KMS-11 (cell line): ENCODE measurements at regions not wholly inside any gene's neighbourhood (a gene's known extent, or its start where the extent isn't known, plus 50 kb on each side); places are given as distances from the start of the nearest gene placed in this dataset.
"Not testable (repeated sequence)": the region's sequence is repeated elsewhere in the genome, so short reads cannot be mapped to it uniquely, and the experiment has no call there.

Experiments used
- H2AFZ ChIP-seq: fragments of 200-600 bp; sonication (generic); 2 replicates; pipeline ENCODE4 v1.6.1; 2016; ENCODE audit warnings: antibody characterized with exemption, mixed run types, low read depth
- H3K27ac ChIP-seq: fragments of 200-600 bp; sonication (generic); 2 replicates; pipeline ENCODE4 v1.6.1; 2016; ENCODE audit warnings: mild to moderate bottlenecking, mixed run types
- H3K27me3 ChIP-seq: fragments of 200-600 bp; sonication (generic); 2 replicates; pipeline ENCODE4 v1.6.1; 2017; ENCODE audit warnings: mild to moderate bottlenecking, low read depth, mixed run types, moderate library complexity; ENCODE audit not compliant: insufficient read depth
- H3K36me3 ChIP-seq: fragments of 200-600 bp; sonication (generic); 2 replicates; pipeline ENCODE4 v1.6.1; 2017; ENCODE audit warnings: mild to moderate bottlenecking, mixed run types; ENCODE audit not compliant: insufficient read depth
- H3K4me1 ChIP-seq: fragments of 200-600 bp; sonication (generic); 2 replicates; pipeline ENCODE4 v1.6.1; 2016; ENCODE audit warnings: mild to moderate bottlenecking, low read depth, mixed run types; ENCODE audit not compliant: poor library complexity, severe bottlenecking
- H3K4me2 ChIP-seq: fragments of 200-600 bp; sonication (generic); 2 replicates; pipeline ENCODE4 v1.7.0; 2016; ENCODE audit warnings: mild to moderate bottlenecking, mixed run types
- H3K4me3 ChIP-seq: fragments of 200-600 bp; sonication (generic); IDR thresholded peaks from 2 replicates; pipeline ENCODE4 v1.6.1; 2017; ENCODE audit warnings: low read depth, low read length, mixed read lengths; ENCODE audit not compliant: insufficient read depth
- H3K79me2 ChIP-seq: fragments of 200-600 bp; sonication (generic); 2 replicates; pipeline ENCODE4 v1.6.1; 2016; ENCODE audit warnings: low read depth, mixed run types; ENCODE audit not compliant: insufficient read depth
- H3K9ac ChIP-seq: fragments of 200-600 bp; sonication (generic); 2 replicates; pipeline ENCODE4 v1.6.1; 2016; ENCODE audit warnings: mild to moderate bottlenecking, mixed run types
- H4K20me1 ChIP-seq: fragments of 200-600 bp; sonication (generic); 2 replicates; pipeline ENCODE4 v1.6.1; 2016; ENCODE audit warnings: mild to moderate bottlenecking, mixed run types; ENCODE audit not compliant: insufficient read depth
- TF ChIP-seq, protein P1 (sequence below): fragments of 200-600 bp; sonication (generic); conservative IDR thresholded peaks from 2 replicates; pipeline ENCODE4 v1.6.1; 2017; ENCODE audit warnings: low read depth, mild to moderate bottlenecking, antibody characterized with exemption, low read length, moderate library complexity, mixed read lengths

DNA sequence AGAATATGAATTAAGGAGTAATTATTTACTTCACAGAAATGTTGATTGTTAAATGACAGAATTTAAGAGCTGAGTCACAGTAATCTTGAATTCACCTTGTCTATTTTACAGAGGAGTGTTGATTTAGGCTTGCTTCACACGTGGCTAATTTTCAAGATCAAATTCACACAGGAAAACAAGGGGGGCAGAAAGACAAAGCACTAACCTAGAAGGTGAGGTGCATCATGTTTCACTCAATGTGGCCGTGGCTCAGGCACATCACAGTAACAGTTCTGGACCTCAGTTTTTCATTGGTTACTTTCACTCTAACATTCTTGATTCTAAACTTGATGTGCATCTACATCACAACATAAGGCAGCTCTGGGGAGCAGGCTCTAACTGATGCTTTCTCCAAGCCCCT, 69.6 kb upstream of the GNAQ start:
- no peaks in the 10 kb centered on the region for H4K20me1 ChIP-seq
- no peaks in the 10 kb centered on the region for H3K79me2 ChIP-seq
- H3K27me3 ChIP-seq, result no peaks in the 10 kb centered on the region
- H3K27ac ChIP-seq, result no peak overlapping the region
- H2AFZ ChIP-seq, result no peak overlapping the region
- H3K9ac ChIP-seq, result no peak overlapping the region
- no peak overlapping the region for H3K4me2 ChIP-seq
- TF ChIP-seq, protein P1, sequence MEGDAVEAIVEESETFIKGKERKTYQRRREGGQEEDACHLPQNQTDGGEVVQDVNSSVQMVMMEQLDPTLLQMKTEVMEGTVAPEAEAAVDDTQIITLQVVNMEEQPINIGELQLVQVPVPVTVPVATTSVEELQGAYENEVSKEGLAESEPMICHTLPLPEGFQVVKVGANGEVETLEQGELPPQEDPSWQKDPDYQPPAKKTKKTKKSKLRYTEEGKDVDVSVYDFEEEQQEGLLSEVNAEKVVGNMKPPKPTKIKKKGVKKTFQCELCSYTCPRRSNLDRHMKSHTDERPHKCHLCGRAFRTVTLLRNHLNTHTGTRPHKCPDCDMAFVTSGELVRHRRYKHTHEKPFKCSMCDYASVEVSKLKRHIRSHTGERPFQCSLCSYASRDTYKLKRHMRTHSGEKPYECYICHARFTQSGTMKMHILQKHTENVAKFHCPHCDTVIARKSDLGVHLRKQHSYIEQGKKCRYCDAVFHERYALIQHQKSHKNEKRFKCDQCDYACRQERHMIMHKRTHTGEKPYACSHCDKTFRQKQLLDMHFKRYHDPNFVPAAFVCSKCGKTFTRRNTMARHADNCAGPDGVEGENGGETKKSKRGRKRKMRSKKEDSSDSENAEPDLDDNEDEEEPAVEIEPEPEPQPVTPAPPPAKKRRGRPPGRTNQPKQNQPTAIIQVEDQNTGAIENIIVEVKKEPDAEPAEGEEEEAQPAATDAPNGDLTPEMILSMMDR, result no peak
- H3K36me3 ChIP-seq, result no peaks in the 10 kb centered on the region
- no peaks in the 10 kb centered on the region for H3K4me1 ChIP-seq
- H3K4me3 ChIP-seq, result no peak overlapping the region

GRCh38 chr9:78097541-78097940, 65.9 kb upstream of the GNAQ start:
- Histone ChIP-seq H3K4me3 (no peak overlapping the region), H3K79me2 (no peaks in the 10 kb centered on the region), H2AFZ (no peak overlapping the region), H3K9ac (no peak overlapping the region), H3K4me2 (no peak overlapping the region), H3K4me1 (no peaks in the 10 kb centered on the region), H4K20me1 (no peaks in the 10 kb centered on the region), H3K27me3 (no peaks in the 10 kb centered on the region), H3K36me3 (no peaks in the 10 kb centered on the region), H3K27ac (no peak overlapping the region)
- TF ChIP-seq, protein P1, result no peak

DNA sequence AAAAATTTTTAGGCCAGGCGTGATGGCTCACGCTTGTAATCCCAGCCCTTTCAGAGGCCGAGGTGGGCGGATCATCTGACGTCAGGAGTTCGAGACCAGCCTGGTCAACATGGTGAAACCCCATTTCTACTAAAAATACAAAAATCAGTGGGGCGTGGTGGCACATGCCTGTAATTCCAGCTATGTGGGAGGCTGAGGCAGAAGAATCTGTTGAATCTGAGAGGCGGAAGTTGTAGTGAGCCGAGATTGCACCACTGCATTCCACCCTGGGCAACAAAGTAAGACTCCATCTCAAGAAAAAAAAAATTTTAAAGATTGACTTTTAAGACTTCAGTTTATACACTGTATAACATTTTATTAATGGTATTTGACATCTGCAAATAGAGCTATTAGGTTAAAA, 60.1 kb upstream of the GNAQ start:
- TF ChIP-seq, protein P1, result no peak
- H3K27me3 ChIP-seq, result no peaks in the 10 kb centered on the region
- H3K4me1 ChIP-seq, result no peaks in the 10 kb centered on the region
- H3K4me2 ChIP-seq, result no peak overlapping the region
- no peak overlapping the region for H3K4me3 ChIP-seq
- H4K20me1 ChIP-seq, result no peaks in the 10 kb centered on the region
- H3K27ac ChIP-seq, result no peak overlapping the region
- no peaks in the 10 kb centered on the region for H3K79me2 ChIP-seq
- no peak overlapping the region for H3K9ac ChIP-seq
- no peaks in the 10 kb centered on the region for H3K36me3 ChIP-seq
- no peak overlapping the region for H2AFZ ChIP-seq

GRCh38 chr9:78089111-78089510, 57.5 kb upstream of the GNAQ start:
- no peaks in the 10 kb centered on the region for H4K20me1 ChIP-seq
- no peak overlapping the region for H3K27ac ChIP-seq
- H3K36me3 ChIP-seq, result no peaks in the 10 kb centered on the region
- H3K79me2 ChIP-seq, result no peaks in the 10 kb centered on the region
- no peak overlapping the region for H3K4me2 ChIP-seq
- H3K4me1 ChIP-seq, result no peaks in the 10 kb centered on the region
- H3K27me3 ChIP-seq, result no peaks in the 10 kb centered on the region
- no peak overlapping the region for H3K4me3 ChIP-seq
- no peak overlapping the region for H2AFZ ChIP-seq
- no peak overlapping the region for H3K9ac ChIP-seq
- TF ChIP-seq, protein P1, result no peak

GRCh38 chr9:78088190-78088589, 56.6 kb upstream of the GNAQ start:
- H3K4me1 ChIP-seq, H3K4me2 ChIP-seq, H4K20me1 ChIP-seq, H3K36me3 ChIP-seq, H3K27me3 ChIP-seq, H3K79me2 ChIP-seq, H3K27ac ChIP-seq, H3K4me3 ChIP-seq, H3K9ac ChIP-seq, H2AFZ ChIP-seq: not testable (repeated sequence)
